Astrocyte (in vitro differentiated cells and primary cell): ENCODE measurements at regions not wholly inside any gene's neighbourhood (a gene's known extent, or its start where the extent isn't known, plus 50 kb on each side); places are given as distances from the start of the nearest gene placed in this dataset.
A peak's percentile ranks its signal among the peaks of the same experiment; 100 is the strongest.

ENCODE experiments used
- DNase-seq: peaks from one replicate; pipeline ENCODE4 v3.0.0-alpha.2; 2010; ENCODE audit warnings: low read depth
- FAIRE-seq: peaks from 2 replicates; lab custom pipeline; 2011; peaks lifted over from hg19 to GRCh38; lab: Jason Lieb, UNC
- H2AFZ ChIP-seq: 2 replicates; pipeline ENCODE4 v1.6.0; 2012; ENCODE audit warnings: low read depth, low read length, inconsistent platforms
- H3K27ac ChIP-seq: 2 replicates; pipeline ENCODE4 v1.5.1; 2011; ENCODE audit warnings: low read depth, low read length, inconsistent platforms
- H3K27me3 ChIP-seq: 2 replicates; pipeline ENCODE4 v1.6.0; 2011; ENCODE audit warnings: low read length, inconsistent platforms; ENCODE audit not compliant: insufficient read depth
- H3K36me3 ChIP-seq: 2 replicates; pipeline ENCODE4 v1.5.1; 2011; ENCODE audit warnings: low read length, inconsistent platforms; ENCODE audit not compliant: insufficient read depth
- H3K4me1 ChIP-seq: 2 replicates; pipeline ENCODE4 v1.5.1; 2011; ENCODE audit warnings: low read length, inconsistent platforms; ENCODE audit not compliant: insufficient read depth
- H3K4me2 ChIP-seq: 2 replicates; pipeline ENCODE4 v1.6.0; 2012; ENCODE audit warnings: low read length, inconsistent platforms
- H3K4me3 ChIP-seq: 2 replicates; pipeline ENCODE4 v1.5.1; 2011; ENCODE audit warnings: low read depth, mild to moderate bottlenecking, low read length, inconsistent platforms; ENCODE audit not compliant: insufficient read depth
- H3K79me2 ChIP-seq: 2 replicates; pipeline ENCODE4 v1.6.0; 2012; ENCODE audit warnings: mild to moderate bottlenecking, low read length, inconsistent platforms; ENCODE audit not compliant: insufficient read depth
- H3K9ac ChIP-seq: 2 replicates; pipeline ENCODE4 v1.6.0; 2012; ENCODE audit warnings: mild to moderate bottlenecking, low read length, inconsistent platforms
- H3K9me3 ChIP-seq: 2 replicates; pipeline ENCODE4 v1.5.1; 2012; ENCODE audit warnings: low read depth, mild to moderate bottlenecking, low read length, inconsistent platforms; ENCODE audit not compliant: insufficient read depth
- H4K20me1 ChIP-seq: 2 replicates; pipeline ENCODE4 v1.6.0; 2012; ENCODE audit warnings: low read length, inconsistent platforms; ENCODE audit not compliant: insufficient read depth
- H3K27ac Mint-ChIP-seq: one replicate; pipeline ENCODE4 v1.8.0; 2021; ENCODE audit warnings: mild to moderate bottlenecking, mixed read lengths; ENCODE audit not compliant: unreplicated experiment
- H3K27me3 Mint-ChIP-seq: one replicate; pipeline ENCODE4 v1.8.0; 2021; ENCODE audit warnings: low read depth, mixed read lengths; ENCODE audit not compliant: unreplicated experiment
- H3K36me3 Mint-ChIP-seq: one replicate; pipeline ENCODE4 v1.8.0; 2021; ENCODE audit warnings: low read depth, mixed read lengths; ENCODE audit not compliant: unreplicated experiment
- H3K4me1 Mint-ChIP-seq: one replicate; pipeline ENCODE4 v1.8.0; 2021; ENCODE audit warnings: low read depth, mixed read lengths; ENCODE audit not compliant: unreplicated experiment
- H3K4me3 Mint-ChIP-seq: one replicate; pipeline ENCODE4 v1.8.0; 2021; ENCODE audit warnings: mild to moderate bottlenecking, moderate library complexity, mixed read lengths; ENCODE audit not compliant: unreplicated experiment
- H3K9me3 Mint-ChIP-seq: one replicate; pipeline ENCODE4 v1.8.0; 2021; ENCODE audit warnings: mild to moderate bottlenecking, mixed read lengths; ENCODE audit not compliant: unreplicated experiment
- EZH2 ChIP-seq: IDR thresholded peaks from 2 replicates; pipeline ENCODE4 v1.6.1; 2012; ENCODE audit warnings: mild to moderate bottlenecking, low read length, inconsistent platforms; ENCODE audit not compliant: insufficient read depth
- TF ChIP-seq, protein P1 (sequence below): IDR thresholded peaks from 2 replicates; pipeline ENCODE4 v1.5.1; 2011; ENCODE audit warnings: low read depth, mild to moderate bottlenecking, inconsistent platforms, low read length, moderate library complexity; ENCODE audit not compliant: insufficient read depth

DNA sequence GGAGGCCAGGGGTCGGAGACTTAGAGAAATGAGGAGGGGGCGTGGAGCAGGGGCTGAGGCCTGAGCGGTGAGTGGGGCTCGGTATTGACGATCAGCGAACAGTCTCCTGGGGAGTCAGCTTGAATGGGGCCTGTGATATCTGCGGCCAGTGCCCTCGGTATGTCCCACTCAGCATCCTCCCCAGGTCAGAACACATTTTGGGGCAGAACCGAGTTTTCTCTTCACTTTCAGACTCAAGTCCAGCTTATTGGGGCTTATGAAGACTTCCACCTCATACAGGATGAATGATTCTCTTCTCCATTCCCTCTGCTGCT is 82.6 kb downstream of the RRM2 start:
- Histone ChIP-seq H3K9me3 (no peaks in the 10 kb centered on the region), H3K79me2 (no peaks in the 10 kb centered on the region), H3K4me1 (peaks cover 11% of the 10 kb centered on the region), H2AFZ (peak overlapping the region; percentile 65), H3K4me2 (peak overlapping the region; percentile 70), H3K27me3 (no peaks in the 10 kb centered on the region), H3K27ac (no peak overlapping the region), H3K36me3 (no peaks in the 10 kb centered on the region), H3K9ac (peak overlapping the region; percentile 31), H4K20me1 (no peaks in the 10 kb centered on the region), H3K4me3 (no peak overlapping the region)
- Mint-ChIP-seq H3K4me3 (no peak overlapping the region), H3K36me3 (no peaks in the 10 kb centered on the region), H3K27ac (no peak overlapping the region), H3K27me3 (peaks cover 46% of the 10 kb centered on the region), H3K9me3 (peaks cover 6% of the 10 kb centered on the region), H3K4me1 (no peaks in the 10 kb centered on the region)
- no peak for DNase-seq
- no peak for TF ChIP-seq EZH2
- TF ChIP-seq, protein P1, sequence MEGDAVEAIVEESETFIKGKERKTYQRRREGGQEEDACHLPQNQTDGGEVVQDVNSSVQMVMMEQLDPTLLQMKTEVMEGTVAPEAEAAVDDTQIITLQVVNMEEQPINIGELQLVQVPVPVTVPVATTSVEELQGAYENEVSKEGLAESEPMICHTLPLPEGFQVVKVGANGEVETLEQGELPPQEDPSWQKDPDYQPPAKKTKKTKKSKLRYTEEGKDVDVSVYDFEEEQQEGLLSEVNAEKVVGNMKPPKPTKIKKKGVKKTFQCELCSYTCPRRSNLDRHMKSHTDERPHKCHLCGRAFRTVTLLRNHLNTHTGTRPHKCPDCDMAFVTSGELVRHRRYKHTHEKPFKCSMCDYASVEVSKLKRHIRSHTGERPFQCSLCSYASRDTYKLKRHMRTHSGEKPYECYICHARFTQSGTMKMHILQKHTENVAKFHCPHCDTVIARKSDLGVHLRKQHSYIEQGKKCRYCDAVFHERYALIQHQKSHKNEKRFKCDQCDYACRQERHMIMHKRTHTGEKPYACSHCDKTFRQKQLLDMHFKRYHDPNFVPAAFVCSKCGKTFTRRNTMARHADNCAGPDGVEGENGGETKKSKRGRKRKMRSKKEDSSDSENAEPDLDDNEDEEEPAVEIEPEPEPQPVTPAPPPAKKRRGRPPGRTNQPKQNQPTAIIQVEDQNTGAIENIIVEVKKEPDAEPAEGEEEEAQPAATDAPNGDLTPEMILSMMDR, result no peak
- FAIRE-seq, result no peak

DNA sequence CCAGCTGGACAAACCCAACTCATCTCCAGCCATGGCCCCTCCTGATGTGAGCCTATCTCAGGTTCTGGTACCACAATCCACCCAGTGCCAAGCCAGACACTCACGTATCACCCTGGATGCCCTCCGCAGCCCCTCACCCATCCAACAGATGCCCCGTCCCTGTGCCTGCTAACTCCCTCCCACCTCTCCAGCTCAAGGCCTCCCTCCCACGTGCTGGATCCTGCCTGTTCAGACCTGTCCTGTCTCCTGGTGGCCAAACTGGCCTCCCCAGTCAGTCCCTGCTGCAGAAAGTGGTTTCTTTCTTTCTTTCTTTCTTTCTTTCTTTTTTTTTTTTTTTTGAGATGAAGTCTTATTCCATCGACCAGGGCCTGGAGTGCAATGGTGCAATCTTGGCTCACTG is 86.2 kb downstream of the RRM2 start:
- H3K4me3 ChIP-seq, result no peak overlapping the region
- Mint-ChIP-seq H3K27ac (no peak overlapping the region), H3K4me3 (no peak overlapping the region), H3K4me1 (no peaks in the 10 kb centered on the region), H3K27me3 (peaks cover 46% of the 10 kb centered on the region), H3K9me3 (peaks cover 1% of the 10 kb centered on the region), H3K36me3 (no peaks in the 10 kb centered on the region)
- no peaks in the 10 kb centered on the region for H4K20me1 ChIP-seq
- no peak overlapping the region for H3K27ac ChIP-seq
- FAIRE-seq (no peak), DNase-seq (no peak)
- no peak overlapping the region for H3K9ac ChIP-seq
- H3K4me2 ChIP-seq, result no peak overlapping the region
- H3K27me3 ChIP-seq, result no peaks in the 10 kb centered on the region
- no peaks in the 10 kb centered on the region for H3K36me3 ChIP-seq
- H3K9me3 ChIP-seq, result no peaks in the 10 kb centered on the region
- H3K4me1 ChIP-seq, result peaks cover 11% of the 10 kb centered on the region
- no peaks in the 10 kb centered on the region for H3K79me2 ChIP-seq
- H2AFZ ChIP-seq, result no peak overlapping the region
- TF ChIP-seq, protein P1, result no peak
- no peak for TF ChIP-seq EZH2

- no peak for TF ChIP-seq EZH2
- TF ChIP-seq, protein P1, result no peak
- H3K27me3 Mint-ChIP-seq, result peaks cover 51% of the 10 kb centered on the region
- no peaks in the 10 kb centered on the region for H3K4me1 Mint-ChIP-seq
- H3K36me3 Mint-ChIP-seq, result no peaks in the 10 kb centered on the region
- no peak overlapping the region for H2AFZ ChIP-seq
- H3K9me3 ChIP-seq, result no peaks in the 10 kb centered on the region
- no peak overlapping the region for H3K4me2 ChIP-seq
- no peaks in the 10 kb centered on the region for H3K36me3 ChIP-seq
- no peak overlapping the region for H3K27ac Mint-ChIP-seq
- H3K9ac ChIP-seq, result no peak overlapping the region
- DNase-seq, result no peak
- H4K20me1 ChIP-seq, result no peaks in the 10 kb centered on the region
- no peak overlapping the region for H3K27ac ChIP-seq
- peaks cover 1% of the 10 kb centered on the region for H3K9me3 Mint-ChIP-seq
- no peak overlapping the region for H3K4me3 ChIP-seq
- FAIRE-seq, result no peak
- H3K27me3 ChIP-seq, result no peaks in the 10 kb centered on the region
- peaks cover 6% of the 10 kb centered on the region for H3K4me1 ChIP-seq
- H3K4me3 Mint-ChIP-seq, result no peak overlapping the region
- no peaks in the 10 kb centered on the region for H3K79me2 ChIP-seq
Observed at GRCh38 chr2:10209406-10209935, 86.9 kb downstream of the RRM2 start.
